GM13977 (cell line): ENCODE measurements at regions not wholly inside any gene's neighbourhood (a gene's known extent, or its start where the extent isn't known, plus 50 kb on each side); places are given as distances from the start of the nearest gene placed in this dataset.

Source experiments
- DNase-seq: peaks from one replicate; pipeline ENCODE4 v3.0.0; 2012; ENCODE audit warnings: low spot score
- CTCF ChIP-seq: IDR thresholded peaks from 2 replicates; pipeline ENCODE4 v1.5.1; 2012; ENCODE audit warnings: mild to moderate bottlenecking, control low read depth; ENCODE audit not compliant: insufficient read depth; ENCODE audit errors: extremely low read depth, missing control alignments
- in situ Hi-C: fragments of 300-500 bp; cut with MboI; formaldehyde crosslinking; loops from one replicate; pipeline ENCODE4 v1.12.0; 2022; ENCODE audit warnings: low sequenced_read_pairs, low pct_unique_long_range_greater_than_20kb, mixed read lengths, inconsistent platforms; ENCODE audit not compliant: unreplicated experiment

- TF ChIP-seq CTCF, result no peak
- no peak for DNase-seq
- in situ Hi-C loops, result no loop called here
Observed at GRCh38 chr6:10112871-10113549, 301.9 kb downstream of the TFAP2A start.

- no peak for DNase-seq
- in situ Hi-C loops, result no loop called here
- no peak for TF ChIP-seq CTCF
Observed at GRCh38 chr6:10111975-10112374, 302.9 kb downstream of the TFAP2A start.

- in situ Hi-C loops, result no loop called here
- no peak for TF ChIP-seq CTCF
- DNase-seq, result no peak
Observed at GRCh38 chr6:10101551-10102252, 313.2 kb downstream of the TFAP2A start.

GRCh38 chr6:10099529-10100140, 315.2 kb downstream of the TFAP2A start:
- TF ChIP-seq CTCF, result no peak
- DNase-seq, result no peak
- in situ Hi-C loops, result no loop called here

- no peak for DNase-seq
- in situ Hi-C loops, result no loop called here
- no peak for TF ChIP-seq CTCF
Observed at GRCh38 chr6:10098756-10099528, 315.9 kb downstream of the TFAP2A start.

- in situ Hi-C loops, result no loop called here
- no peak for DNase-seq
- no peak for TF ChIP-seq CTCF
Observed at GRCh38 chr6:10093282-10093681, 321.6 kb downstream of the TFAP2A start.
